ENCODE measurements at regions not wholly inside any gene's neighbourhood (a gene's known extent, or its start where the extent isn't known, plus 50 kb on each side); places are given as distances from the start of the nearest gene placed in this dataset.

DNA sequence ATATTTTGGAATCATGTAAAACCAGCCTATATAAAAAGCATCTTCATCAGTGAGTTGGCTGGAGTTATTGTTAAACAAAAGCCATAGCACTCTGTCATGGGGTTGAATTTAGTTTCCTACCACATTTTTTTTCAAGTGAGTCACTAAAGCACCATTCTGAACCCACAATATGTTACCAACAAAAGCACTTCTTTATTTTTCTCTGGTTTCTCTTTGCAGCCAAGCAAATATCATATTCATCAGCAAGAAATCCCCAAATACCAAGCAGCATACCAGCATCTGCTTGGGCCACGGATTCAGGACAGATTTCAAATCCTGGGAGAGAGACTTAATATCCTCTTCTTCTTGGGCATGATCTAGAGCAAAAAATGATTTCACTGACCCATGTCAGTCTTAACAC, 441.4 kb downstream of the BCKDHB start:
- TF ChIP-seq CTCF (IDR thresholded peaks at IDR 0.05; ENCODE audit: insufficient read depth, low read length) (no peak), GABPA (IDR thresholded peaks at IDR 0.05; ENCODE audit: low read depth) (no peak), POLR2AphosphoS5 (IDR thresholded peaks at IDR 0.05; ENCODE audit: low read depth) (no peak), SPI1 (IDR thresholded peaks at IDR 0.05; ENCODE audit: borderline replicate concordance, low read depth) (no peak)
- TF ChIP-seq, protein P1, sequence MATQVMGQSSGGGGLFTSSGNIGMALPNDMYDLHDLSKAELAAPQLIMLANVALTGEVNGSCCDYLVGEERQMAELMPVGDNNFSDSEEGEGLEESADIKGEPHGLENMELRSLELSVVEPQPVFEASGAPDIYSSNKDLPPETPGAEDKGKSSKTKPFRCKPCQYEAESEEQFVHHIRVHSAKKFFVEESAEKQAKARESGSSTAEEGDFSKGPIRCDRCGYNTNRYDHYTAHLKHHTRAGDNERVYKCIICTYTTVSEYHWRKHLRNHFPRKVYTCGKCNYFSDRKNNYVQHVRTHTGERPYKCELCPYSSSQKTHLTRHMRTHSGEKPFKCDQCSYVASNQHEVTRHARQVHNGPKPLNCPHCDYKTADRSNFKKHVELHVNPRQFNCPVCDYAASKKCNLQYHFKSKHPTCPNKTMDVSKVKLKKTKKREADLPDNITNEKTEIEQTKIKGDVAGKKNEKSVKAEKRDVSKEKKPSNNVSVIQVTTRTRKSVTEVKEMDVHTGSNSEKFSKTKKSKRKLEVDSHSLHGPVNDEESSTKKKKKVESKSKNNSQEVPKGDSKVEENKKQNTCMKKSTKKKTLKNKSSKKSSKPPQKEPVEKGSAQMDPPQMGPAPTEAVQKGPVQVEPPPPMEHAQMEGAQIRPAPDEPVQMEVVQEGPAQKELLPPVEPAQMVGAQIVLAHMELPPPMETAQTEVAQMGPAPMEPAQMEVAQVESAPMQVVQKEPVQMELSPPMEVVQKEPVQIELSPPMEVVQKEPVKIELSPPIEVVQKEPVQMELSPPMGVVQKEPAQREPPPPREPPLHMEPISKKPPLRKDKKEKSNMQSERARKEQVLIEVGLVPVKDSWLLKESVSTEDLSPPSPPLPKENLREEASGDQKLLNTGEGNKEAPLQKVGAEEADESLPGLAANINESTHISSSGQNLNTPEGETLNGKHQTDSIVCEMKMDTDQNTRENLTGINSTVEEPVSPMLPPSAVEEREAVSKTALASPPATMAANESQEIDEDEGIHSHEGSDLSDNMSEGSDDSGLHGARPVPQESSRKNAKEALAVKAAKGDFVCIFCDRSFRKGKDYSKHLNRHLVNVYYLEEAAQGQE (IDR thresholded peaks at IDR 0.05; ENCODE audit: insufficient replicate concordance, low read depth): no peak
- no peak overlapping the region for H3K4me3 ChIP-seq (replicated peaks; ENCODE audit: insufficient read depth, low read length)
- no peak for DNase-seq (ENCODE audit: low read depth in 1 of 2, low spot score in 1 of 2)
- no peak overlapping the region for H3K27ac ChIP-seq (replicated peaks)
- H3K27me3 ChIP-seq (ENCODE audit: insufficient read depth, poor library complexity, severe bottlenecking): no peaks in the 10 kb centered on the region

- Histone ChIP-seq H3K27ac (replicated peaks) (no peak overlapping the region), H3K4me3 (replicated peaks; ENCODE audit: insufficient read depth, low read length) (no peak overlapping the region), H3K27me3 (ENCODE audit: insufficient read depth, poor library complexity, severe bottlenecking) (no peaks in the 10 kb centered on the region)
- TF ChIP-seq CTCF (IDR thresholded peaks at IDR 0.05; ENCODE audit: insufficient read depth, low read length) (no peak), GABPA (IDR thresholded peaks at IDR 0.05; ENCODE audit: low read depth) (no peak), POLR2AphosphoS5 (IDR thresholded peaks at IDR 0.05; ENCODE audit: low read depth) (no peak), SPI1 (IDR thresholded peaks at IDR 0.05; ENCODE audit: borderline replicate concordance, low read depth) (no peak)
- TF ChIP-seq, protein P1 (IDR thresholded peaks at IDR 0.05; ENCODE audit: insufficient replicate concordance, low read depth): no peak
- no peak for DNase-seq (ENCODE audit: low read depth in 1 of 2, low spot score in 1 of 2)
Observed at GRCh38 chr6:80544976-80545722, 438.7 kb downstream of the BCKDHB start.

DNA sequence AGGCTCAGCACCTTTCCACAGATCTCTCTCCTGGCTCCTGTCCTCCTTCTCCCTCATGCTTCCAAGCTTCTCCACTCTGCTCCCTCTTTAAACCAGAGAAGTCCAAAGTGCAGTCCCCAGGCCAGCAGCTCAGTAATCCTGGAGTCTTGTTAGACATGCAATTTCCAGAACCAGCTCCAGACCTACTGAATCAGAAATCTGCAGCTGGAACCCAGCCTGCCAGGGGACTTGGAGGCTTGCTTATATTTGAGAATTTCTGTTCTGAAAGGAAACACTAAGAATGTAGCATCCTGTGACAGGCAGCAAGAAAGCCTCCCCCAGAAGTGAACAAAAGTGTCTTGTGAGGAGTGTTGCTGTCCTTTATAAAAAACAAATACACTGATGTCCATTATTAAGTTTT, 438.1 kb downstream of the BCKDHB start:
- TF ChIP-seq CTCF (IDR thresholded peaks at IDR 0.05; ENCODE audit: insufficient read depth, low read length): no peak
- no peak for TF ChIP-seq SPI1 (IDR thresholded peaks at IDR 0.05; ENCODE audit: borderline replicate concordance, low read depth)
- no peak for TF ChIP-seq POLR2AphosphoS5 (IDR thresholded peaks at IDR 0.05; ENCODE audit: low read depth)
- TF ChIP-seq, protein P1 (IDR thresholded peaks at IDR 0.05; ENCODE audit: insufficient replicate concordance, low read depth): no peak
- TF ChIP-seq GABPA (IDR thresholded peaks at IDR 0.05; ENCODE audit: low read depth): no peak
- no peak for DNase-seq (ENCODE audit: low read depth in 1 of 2, low spot score in 1 of 2)
- no peak overlapping the region for H3K27ac ChIP-seq (replicated peaks)
- H3K27me3 ChIP-seq (ENCODE audit: insufficient read depth, poor library complexity, severe bottlenecking): no peaks in the 10 kb centered on the region
- H3K4me3 ChIP-seq (replicated peaks; ENCODE audit: insufficient read depth, low read length): no peak overlapping the region

Data from HL-60 (cell line).